ENCODE measurements at regions not wholly inside any gene's neighbourhood (a gene's known extent, or its start where the extent isn't known, plus 50 kb on each side); places are given as distances from the start of the nearest gene placed in this dataset.

GRCh38 chr2:203656522-203657287, 49.7 kb upstream of the CD28 start:
- H3K4me3 ChIP-seq (ENCODE audit: low read depth, low read length): no peak overlapping the region
- peaks cover 52% of the 10 kb centered on the region for H3K4me1 ChIP-seq
- Mint-ChIP-seq H3K36me3 (ENCODE audit: insufficient read depth, unreplicated experiment) (peaks cover 9% of the 10 kb centered on the region), H3K27ac (ENCODE audit: unreplicated experiment) (peak overlapping the region; percentile 85), H3K4me1 (ENCODE audit: low read depth, unreplicated experiment) (peaks cover 54% of the 10 kb centered on the region), H3K9me3 (ENCODE audit: unreplicated experiment) (no peaks in the 10 kb centered on the region), H3K4me3 (ENCODE audit: unreplicated experiment) (peak overlapping the region; percentile 5), H3K27me3 (ENCODE audit: insufficient read depth, unreplicated experiment) (no peaks in the 10 kb centered on the region)
- H3K27me3 ChIP-seq (replicated peaks; ENCODE audit: control insufficient read depth, insufficient read depth, low read length): no peaks in the 10 kb centered on the region
- TF ChIP-seq CTCF (IDR thresholded peaks at IDR 0.05; ENCODE audit: insufficient read depth in 1 of 2, low read depth in 1 of 2, low read length in 1 of 2, severe bottlenecking in 1 of 2, unreplicated experiment in 1 of 2): no peak
- BruUV-seq (replicated peaks): no TSS peak
- POLR2A ChIA-PET: interaction anchor here (0.6 kb wide), 1 partner anchor 99 kb away, joined by 3 read pairs; no protein-coding TSS in a partner anchor
- intact Hi-C loops (cut with micrococcal nuclease; ENCODE audit: unreplicated experiment): loop anchor here (1.0 kb wide), 1 partner anchor 127 kb away; no protein-coding TSS in a partner anchor
- DNase-seq: peak; percentile 88 to 92
- H3K9me3 ChIP-seq: no peaks in the 10 kb centered on the region
- H3K36me3 ChIP-seq (ENCODE audit: control insufficient read depth, insufficient read depth, low read length): no peaks in the 10 kb centered on the region
- CTCF ChIA-PET: no interaction called here

All from Caco-2 (cell line).